Stimulated activated naive CD4-positive, alpha-beta T cell (primary cell): ENCODE measurements at regions not wholly inside any gene's neighbourhood (a gene's known extent, or its start where the extent isn't known, plus 50 kb on each side); places are given as distances from the start of the nearest gene placed in this dataset.

Experiments used
- DNase-seq, 6 experiments: peaks; one replicate each; lab custom pipeline; 2025; lab: John Stamatoyannopoulos, UW

DNA sequence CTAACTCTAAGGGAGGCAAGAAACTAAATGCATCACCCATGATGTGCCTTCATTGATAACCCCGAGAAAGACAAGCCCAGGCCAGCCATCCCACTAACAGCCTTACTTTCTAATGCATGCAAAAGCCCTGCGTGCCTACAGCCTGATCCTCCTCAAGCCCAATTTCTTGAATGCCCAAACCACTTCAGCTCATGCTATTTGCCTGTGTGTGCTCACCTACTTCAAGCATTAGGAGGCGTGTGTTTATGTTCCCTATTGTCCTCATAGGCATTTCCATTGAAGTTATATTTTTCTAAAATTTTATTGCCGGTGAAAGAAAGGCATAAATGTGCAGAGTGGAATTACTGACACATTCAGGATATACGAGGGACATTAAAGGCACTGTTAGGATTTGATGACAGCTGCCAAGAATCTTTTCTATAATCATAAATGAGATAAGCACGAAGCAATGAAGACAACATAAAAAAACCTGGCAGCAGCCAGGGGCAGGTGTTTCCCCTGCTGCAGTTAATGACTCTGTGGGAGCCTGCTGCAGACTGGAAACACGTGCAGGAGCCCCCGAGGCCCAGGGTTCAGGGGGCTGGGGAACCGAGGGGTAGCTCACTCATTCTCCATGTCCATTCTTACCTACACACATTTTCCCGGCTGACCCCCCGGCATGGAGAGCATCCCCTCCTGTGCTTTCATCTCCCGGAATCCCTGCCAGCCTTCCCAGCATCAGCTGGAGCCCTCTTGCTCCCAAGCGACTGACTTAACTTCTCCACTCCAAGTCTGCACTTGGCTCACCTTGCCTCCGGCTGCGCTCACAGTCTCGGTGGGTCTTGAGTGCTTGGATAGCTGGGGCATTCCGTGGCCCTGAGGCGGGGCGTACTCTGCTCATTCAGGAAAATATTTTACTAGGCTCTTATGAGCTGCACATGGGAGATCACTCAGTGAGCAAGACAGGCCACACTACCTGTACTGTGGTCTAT, 292.3 kb upstream of the SIX2 start:
- DNase-seq: no peak

DNA sequence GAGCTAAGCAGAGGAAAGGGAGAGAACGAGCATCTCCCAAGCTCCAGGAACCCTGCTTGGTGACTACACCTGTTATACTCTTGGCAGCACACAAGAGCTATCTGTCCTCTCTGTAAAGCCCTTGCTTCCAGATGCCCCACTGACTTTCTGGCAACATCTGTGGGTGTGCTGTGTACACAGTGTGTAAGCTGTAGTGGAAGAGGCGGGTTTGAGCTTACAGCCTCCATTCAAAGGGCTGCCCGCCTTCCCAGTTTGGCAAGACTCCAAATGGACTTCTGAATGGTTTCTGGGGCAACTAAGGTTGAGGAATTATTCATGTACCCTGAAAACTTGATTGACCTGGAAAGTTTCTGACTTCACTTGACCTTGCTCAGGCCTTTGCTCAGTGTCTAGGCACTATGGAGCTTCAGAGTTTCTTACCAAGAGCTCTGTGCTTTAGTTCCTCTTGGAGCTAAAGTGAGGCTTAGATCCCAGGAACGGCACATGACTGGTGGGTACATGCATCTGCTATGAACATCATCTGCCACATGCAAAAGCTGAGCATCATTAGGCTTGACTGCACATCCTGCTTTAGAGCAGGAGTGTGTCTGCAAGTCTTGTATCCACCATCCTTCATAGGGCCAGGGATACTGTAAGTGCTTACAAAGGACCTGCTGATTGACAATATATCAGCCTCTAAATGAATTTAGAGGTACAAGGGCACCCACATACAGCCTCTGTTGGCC, 290.9 kb upstream of the SIX2 start:
- no peak for DNase-seq

GRCh38 chr2:45299361-45299760, 290.1 kb upstream of the SIX2 start:
- no peak for DNase-seq

DNA sequence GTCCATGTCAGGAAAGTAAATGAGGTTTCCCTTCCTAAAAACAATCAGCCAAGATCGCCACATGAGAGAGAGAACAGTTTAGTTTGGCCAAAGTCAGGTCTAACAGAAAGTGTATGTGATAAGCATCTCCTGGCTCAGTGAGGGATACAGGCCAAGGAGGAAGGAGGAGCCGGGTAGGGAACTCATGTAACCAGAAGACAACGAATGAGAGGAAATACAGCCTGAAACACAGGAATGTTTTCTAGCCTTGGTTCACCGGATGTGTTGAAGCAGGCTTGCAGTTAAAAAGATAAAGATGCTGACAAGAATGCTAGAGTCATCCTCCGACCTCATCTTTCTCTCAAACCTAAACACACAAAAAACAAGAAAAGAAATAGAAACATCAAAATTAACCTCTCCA, 283.9 kb upstream of the SIX2 start:
- DNase-seq: no peak

DNA sequence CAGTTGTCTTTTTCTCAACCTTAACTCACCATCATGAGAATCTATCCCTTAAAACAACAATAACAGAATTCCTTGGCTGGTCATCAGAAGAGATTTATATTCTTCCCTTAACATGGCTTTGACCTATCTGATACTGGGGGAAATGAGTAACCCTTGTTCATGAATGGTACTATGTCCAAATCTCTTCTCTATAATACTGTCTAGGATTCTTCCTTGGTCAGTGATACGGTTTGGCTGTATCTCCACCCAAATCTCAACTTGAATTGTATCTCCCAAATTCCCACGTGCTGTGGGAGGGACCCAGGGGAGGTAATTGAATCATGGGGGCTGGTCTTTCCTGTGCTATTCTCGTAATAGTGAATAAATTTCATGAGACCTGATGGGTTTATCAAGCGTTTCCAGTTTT, 282.0 kb upstream of the SIX2 start:
- DNase-seq: no peak

GRCh38 chr2:45289997-45290709, 280.9 kb upstream of the SIX2 start:
- DNase-seq: no peak

DNA sequence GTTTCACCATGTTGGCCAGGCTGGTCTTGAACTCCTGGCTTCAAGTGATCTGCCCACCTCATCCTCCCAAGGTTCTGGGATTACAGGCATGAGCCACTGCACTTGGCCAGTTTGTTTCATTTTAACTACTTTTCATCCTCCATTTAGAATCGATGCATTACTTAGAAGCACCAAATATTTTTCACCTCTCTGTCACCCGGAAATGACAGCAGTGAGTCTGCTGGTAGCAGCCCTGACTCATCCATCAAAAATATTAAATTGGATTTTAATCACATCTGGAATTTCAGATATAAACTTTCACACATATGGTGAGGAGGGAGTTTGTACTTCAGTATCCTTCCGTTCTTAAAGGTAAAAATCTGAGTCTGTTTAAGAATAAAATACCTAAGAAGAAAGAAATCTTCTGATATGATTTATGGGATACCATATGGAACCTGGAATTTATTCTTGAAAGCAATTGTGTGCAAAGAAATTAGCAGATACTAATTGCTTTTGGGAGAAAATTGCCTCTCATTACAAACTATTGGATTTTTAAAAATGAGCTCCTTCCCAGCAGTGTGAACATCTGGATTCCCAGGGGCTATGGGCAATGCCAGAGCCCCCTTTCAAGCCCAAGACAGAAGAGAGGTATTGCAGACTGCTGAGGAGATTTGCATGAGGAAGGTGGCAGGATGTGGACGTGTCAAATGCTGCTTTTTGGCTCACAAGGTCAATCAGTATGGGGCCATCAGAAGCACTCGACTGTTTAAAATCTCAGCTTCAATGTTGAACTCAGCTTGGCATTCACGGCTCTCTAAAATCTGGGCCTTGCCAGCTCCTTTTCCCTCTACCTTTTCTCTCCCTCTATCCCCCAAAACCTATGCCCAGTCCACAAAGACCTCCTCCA, 279.5 kb upstream of the SIX2 start:
- DNase-seq: no peak

- no peak for DNase-seq
Observed at GRCh38 chr2:45287045-45287444, 277.8 kb upstream of the SIX2 start.

DNA sequence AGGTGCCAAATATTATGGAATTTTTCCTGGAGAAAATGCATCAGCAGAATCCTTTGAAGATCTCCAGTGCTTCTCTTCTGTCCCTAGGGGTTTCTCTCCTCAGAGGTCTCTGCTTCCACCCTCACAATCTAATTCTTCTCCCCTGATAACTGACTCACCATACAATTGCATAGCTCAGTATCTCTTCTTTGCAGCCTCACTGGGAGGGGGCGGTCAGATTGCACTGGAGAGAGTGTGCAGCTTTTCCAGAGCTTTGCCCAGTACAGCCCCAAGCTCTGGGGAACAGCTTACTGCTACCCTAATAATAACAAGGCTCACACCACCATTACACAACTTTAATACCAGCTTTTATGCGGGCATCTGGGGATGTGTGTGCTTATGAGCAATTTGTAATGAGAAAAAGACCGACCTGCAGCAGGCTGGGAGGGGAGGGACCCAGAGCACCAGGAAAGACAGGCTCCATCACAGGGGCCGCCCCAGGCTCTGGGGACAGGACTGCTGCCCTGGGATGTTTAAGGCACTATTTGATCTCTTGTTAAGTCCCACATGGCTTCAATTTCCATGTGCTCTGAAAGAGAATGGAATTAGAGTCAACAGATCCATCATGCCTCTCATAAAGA, 276.6 kb upstream of the SIX2 start:
- DNase-seq: no peak

DNA sequence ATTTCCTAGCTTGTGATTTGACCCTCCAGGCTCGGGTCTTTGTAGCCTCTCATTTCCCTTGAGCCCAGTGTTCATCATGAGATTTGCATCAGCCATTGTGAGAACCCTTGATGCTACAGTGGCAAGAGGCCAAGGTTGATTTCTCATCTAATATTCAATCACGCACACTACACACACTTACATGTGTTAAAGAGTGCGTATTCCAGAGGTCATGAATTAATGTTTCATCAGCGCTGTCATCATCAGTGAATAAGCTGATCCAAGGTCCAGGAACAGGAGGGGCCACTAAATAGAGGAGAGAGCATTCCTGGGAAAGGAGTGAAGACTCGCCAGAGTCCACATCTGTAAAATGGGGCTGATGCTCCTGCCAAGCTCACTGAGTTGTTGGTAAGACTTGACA, 276.1 kb upstream of the SIX2 start:
- no peak for DNase-seq

DNA sequence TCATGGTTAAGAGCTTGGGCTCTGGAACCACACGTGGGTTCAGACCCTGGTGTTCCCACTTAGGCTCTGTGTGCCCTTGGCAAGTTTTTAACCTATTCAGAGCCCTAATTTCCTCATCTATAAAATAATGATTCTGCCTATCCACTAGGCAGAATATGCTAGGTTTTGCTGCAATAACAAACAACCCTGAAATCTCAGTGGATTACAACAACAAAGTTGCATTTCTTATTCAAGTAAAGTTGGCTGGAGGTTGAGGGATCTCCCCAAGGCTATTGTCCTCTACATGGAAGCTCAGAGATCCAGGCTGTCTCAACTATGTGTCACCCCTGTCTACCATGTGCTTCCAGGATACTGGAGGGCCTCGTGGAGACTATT, 275.4 kb upstream of the SIX2 start:
- no peak for DNase-seq

DNA sequence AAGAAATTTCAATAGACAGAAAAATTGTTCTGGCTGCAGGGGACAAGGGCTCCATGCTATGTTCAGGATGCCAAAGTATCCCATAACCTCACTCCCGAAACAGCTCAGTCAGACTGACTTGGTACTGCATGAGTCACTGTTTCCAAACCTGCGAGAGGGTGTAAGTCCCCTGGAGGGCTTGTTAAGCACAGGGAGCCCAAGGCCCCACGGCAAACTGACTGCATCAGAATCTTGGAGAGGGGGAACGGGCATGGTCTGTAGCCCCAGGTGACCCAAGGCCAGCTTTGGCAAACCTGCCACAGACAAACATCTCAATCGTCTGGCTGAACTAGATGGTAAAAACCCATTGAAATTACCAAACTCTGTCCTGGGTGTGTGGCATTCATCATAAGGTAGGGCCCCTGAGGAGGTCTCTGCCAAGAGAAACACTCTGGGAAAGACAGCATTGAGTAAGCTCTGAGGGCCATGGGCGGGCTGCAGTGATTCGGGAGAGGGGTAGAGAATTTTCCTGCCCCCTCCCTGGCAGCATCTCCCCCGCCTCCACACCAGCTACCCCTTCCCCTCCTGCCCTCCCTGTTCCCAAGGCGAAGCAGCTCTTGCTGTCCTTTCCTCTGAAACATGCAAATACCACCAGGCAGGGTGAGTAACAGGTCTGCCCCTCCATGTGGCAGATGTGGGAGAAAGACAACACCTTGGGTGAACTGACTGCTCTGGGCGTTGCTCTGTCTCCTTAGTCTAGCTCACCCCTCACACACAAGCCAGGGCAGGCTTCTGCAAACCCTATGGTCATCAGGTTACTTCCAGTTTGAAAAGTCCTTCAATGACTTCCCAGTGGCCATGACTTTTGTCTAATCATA, 274.7 kb upstream of the SIX2 start:
- DNase-seq: no peak

DNA sequence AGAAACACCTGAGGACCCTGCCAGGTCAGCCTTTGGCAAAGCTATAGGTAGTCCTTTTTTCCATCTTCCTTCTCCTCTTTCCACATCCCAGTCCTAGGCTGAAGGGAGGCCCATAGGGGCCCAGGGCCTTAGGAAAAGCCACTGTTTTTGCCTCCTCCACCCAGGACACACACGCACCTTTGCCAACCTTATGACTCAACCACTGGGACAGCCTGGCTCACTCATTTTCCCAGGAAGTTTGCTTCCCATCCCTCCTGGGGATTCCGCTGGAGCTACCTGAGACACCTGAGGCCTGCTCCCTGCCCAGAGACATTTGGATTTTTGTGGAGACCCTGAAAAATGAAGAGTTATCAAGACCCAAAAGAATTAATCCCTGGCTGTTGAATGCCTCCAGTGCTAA, 273.4 kb upstream of the SIX2 start:
- DNase-seq: no peak

DNA sequence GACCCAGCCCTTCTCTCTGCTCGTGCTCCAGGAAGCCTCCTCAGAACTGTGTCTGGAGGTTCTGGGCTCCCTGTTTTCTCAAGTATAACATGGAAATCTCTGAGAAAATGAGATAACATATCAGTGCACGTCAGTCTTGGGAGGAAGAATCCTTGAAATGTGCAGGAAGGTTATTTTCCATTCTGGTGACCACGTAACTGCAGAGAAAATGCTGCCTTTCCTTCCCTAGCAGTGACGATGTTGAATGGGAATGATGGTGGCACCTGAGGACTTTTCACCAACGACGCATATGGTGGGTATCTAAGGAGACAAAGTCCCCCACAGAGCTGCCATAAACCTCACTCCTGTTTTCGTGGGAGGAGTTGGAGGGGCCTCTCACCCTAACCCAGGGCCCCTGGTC, 272.1 kb upstream of the SIX2 start:
- DNase-seq: no peak

DNA sequence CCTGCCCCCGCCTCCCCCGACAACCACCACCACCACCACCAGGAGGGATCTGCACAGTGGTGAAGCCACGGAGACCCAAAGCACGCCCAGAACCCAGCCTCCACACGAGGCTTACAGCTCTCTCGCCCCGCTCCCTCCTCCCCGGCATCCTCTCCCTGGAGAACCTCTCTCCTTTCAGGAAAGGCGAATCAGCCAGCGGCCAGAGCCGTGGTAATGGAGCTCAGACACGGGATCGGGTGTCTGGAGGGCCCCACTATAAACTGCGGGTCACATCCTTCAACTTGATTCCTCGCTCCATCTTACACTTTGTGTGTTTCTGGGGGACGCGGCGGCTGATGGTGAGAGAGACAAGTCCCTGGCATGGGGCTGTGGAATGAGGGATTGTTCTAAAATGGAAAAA, 271.5 kb upstream of the SIX2 start:
- no peak for DNase-seq

DNA sequence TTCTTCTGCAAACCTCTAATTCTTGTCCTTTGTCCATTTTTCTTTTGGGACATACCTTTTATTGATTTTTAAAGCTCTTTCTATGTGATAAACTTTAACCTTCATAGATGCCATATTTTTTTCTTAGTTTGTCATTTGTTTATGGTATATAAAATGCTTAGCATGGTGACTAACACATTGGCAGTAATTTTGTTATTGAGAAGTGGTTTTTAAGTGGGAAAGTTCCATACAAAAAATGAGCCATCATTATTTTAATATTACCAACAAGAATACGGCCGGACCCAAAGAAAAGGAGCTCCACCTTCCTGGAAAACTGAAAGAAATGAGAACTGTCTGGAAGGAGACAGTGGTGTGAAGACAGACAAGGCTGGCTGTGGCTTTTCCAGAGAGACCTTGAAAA, 270.1 kb upstream of the SIX2 start:
- DNase-seq: no peak

DNA sequence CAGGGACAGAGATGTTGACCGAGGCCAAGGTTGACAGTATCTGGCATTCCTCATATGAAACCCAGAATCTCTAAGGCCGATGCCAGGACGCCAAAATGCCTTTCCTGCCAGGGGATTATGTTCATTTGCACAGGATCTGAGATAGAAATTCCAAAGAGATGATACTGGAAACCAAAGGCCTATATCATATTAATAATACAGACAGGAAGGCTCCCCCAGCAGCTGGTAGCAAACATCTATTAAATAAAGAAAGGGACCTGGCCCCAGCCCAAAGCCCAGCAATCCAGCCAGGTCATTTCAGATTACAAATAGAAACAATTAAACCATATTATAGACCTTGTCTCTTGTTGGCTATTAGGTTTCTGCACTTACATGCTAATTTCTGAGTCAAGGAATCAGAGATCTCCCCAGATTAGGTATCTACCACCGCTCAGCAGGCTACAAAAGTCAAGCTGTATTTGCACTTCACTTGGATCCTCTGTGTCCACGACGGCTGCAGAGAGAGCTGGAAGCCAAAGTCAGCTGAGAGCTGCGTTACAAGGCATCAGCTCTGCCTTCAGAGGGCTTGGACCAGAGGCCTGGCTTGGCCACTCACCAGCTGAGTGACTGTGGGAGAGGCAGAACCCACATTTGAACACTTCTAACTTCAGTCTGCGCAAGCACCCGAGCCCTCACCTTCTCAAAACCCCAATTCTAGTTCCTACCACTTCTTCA, 269.3 kb upstream of the SIX2 start:
- no peak for DNase-seq

DNA sequence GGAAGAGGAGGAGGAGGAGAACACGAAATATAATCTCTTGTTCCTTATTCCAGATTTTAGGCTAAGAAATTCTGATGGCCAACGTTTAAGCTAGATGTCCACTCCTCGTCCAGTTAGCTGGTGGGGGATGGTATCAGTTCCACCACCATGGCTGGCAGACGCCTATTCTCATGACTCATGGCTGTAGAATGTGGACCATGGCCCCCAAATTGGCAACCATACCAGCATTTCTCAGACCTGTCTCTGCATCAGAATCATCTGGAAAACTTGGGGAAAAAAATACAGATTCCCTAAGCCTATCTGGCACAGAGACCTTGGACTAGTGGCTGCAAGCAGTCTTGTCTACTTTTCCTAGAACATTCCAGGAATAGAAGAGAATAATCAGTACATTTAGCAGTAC, 267.7 kb upstream of the SIX2 start:
- DNase-seq: no peak

DNA sequence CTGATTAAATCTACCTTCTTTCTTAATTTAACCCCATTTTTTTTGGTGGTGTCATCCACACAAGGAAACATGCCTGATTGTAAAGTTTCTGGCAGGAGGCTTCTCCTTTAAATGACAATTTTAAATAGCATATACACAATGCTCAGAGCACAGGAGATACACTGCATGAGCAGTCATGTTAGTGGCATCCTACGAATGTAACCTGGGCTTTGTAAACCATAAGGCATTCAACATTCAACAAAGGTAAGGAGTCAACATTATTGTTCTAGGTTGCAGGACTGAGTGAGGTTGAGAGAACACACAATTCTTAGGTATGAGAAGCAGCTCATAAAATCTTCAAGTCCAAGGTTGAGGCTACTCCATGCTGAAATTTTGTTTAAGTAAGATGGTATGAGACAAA, 266.6 kb upstream of the SIX2 start:
- no peak for DNase-seq
